OCI-LY3 (cell line): ENCODE measurements at regions not wholly inside any gene's neighbourhood (a gene's known extent, or its start where the extent isn't known, plus 50 kb on each side); places are given as distances from the start of the nearest gene placed in this dataset.
A peak's percentile ranks its signal among the peaks of the same experiment; 100 is the strongest.

Experiments used
- H2AFZ ChIP-seq: fragments of 200-600, 300-600 bp; shearing (Covaris generic); 2 replicates; pipeline ENCODE4 v1.6.0; 2014; ENCODE audit warnings: antibody characterized with exemption, low read depth, low read length
- H3K27ac ChIP-seq: fragments of 200-600, 300-600 bp; sonication (generic); 2 replicates; pipeline ENCODE4 v1.5.1; 2014; ENCODE audit warnings: mild to moderate bottlenecking, low read length, moderate library complexity, mixed read lengths
- H3K27me3 ChIP-seq: fragments of 200-600, 300-600 bp; sonication (generic); 2 replicates; pipeline ENCODE4 v1.6.1; 2014; ENCODE audit warnings: low read depth, low read length, mixed read lengths
- H3K36me3 ChIP-seq: fragments of 200-600, 300-600 bp; sonication (generic); replicated peaks from 2 replicates; pipeline ENCODE3; 2014; ENCODE audit warnings: low read depth, low read length, mixed read lengths
- H3K4me1 ChIP-seq: fragments of 300-600, 200-600 bp; sonication (generic); 2 replicates; pipeline ENCODE4 v1.6.1; 2014; ENCODE audit warnings: low read length, mixed read lengths
- H3K4me2 ChIP-seq: fragments of 200-600, 300-600 bp; sonication (generic); 2 replicates; pipeline ENCODE4 v1.6.1; 2014; ENCODE audit warnings: low read length, mixed read lengths
- H3K4me3 ChIP-seq: fragments of 300-600, 200-600 bp; sonication (generic); 2 replicates; pipeline ENCODE4 v1.5.1; 2014; ENCODE audit warnings: antibody characterized with exemption, mild to moderate bottlenecking, low read length, moderate library complexity
- H3K79me2 ChIP-seq: fragments of 300-600, 200-600 bp; shearing (Covaris generic); 2 replicates; pipeline ENCODE4 v1.6.1; 2014; ENCODE audit warnings: mild to moderate bottlenecking, low read length, mixed read lengths
- H3K9ac ChIP-seq: fragments of 300-600, 200-600 bp; shearing (Covaris generic); 2 replicates; pipeline ENCODE4 v1.6.0; 2014; ENCODE audit warnings: mild to moderate bottlenecking, low read length, moderate library complexity
- H3K9me3 ChIP-seq: fragments of 200-600, 300-600 bp; shearing (Covaris generic); 2 replicates; pipeline ENCODE4 v1.6.1; 2014; ENCODE audit warnings: low read length, mixed read lengths; ENCODE audit not compliant: insufficient read depth
- H4K20me1 ChIP-seq: fragments of 200-600, 300-600 bp; sonication (generic); 2 replicates; pipeline ENCODE4 v1.6.1; 2016; ENCODE audit warnings: low read length, mixed read lengths; ENCODE audit not compliant: insufficient read depth
- CTCF ChIP-seq: fragments of 200-600, 300-600 bp; sonication (generic); IDR thresholded peaks from 2 replicates; pipeline ENCODE4 v1.5.1; 2014; ENCODE audit warnings: antibody characterized with exemption, low read length, low read depth
- EZH2phosphoT487 ChIP-seq: fragments of 200-600 bp; shearing (Covaris generic); IDR thresholded peaks from 2 replicates; pipeline ENCODE4 v1.6.1; 2018; ENCODE audit warnings: antibody characterized with exemption, mixed run types, low read depth

- H3K27me3 ChIP-seq, result no peaks in the 10 kb centered on the region
- H3K27ac ChIP-seq, result peak overlapping the region; percentile 98
- H3K79me2 ChIP-seq, result peaks cover 4% of the 10 kb centered on the region; the same call in 1 of the 2 replicates
- no peaks in the 10 kb centered on the region for H3K9me3 ChIP-seq
- no peaks in the 10 kb centered on the region for H4K20me1 ChIP-seq
- peaks cover 86% of the 10 kb centered on the region for H3K4me1 ChIP-seq
- H3K4me3 ChIP-seq, result peak overlapping the region; percentile 76
- TF ChIP-seq CTCF (no peak), EZH2phosphoT487 (no peak)
- peak overlapping the region; percentile 92 for H3K4me2 ChIP-seq
- no peak overlapping the region for H2AFZ ChIP-seq
- no peaks in the 10 kb centered on the region for H3K36me3 ChIP-seq
- H3K9ac ChIP-seq, result peak overlapping the region; percentile 97
These were observed 161.8 kb upstream of the TBL1XR1 start for GRCh38 chr3:177358977-177359592.

GRCh38 chr3:177359593-177360357 lies 162.5 kb upstream of the TBL1XR1 start:
- Histone ChIP-seq H3K4me2 (peak overlapping the region; percentile 93), H3K4me1 (peaks cover 79% of the 10 kb centered on the region), H3K27me3 (no peaks in the 10 kb centered on the region), H3K9ac (peak overlapping the region; percentile 97), H2AFZ (no peak overlapping the region), H4K20me1 (no peaks in the 10 kb centered on the region), H3K9me3 (no peaks in the 10 kb centered on the region), H3K36me3 (no peaks in the 10 kb centered on the region), H3K27ac (peak overlapping the region; percentile 98), H3K79me2 (peaks cover 4% of the 10 kb centered on the region; the same call in 1 of the 2 replicates), H3K4me3 (peak overlapping the region; percentile 76)
- TF ChIP-seq CTCF (no peak), EZH2phosphoT487 (no peak)

GRCh38 chr3:177361081-177361938 lies 164.0 kb upstream of the TBL1XR1 start:
- peaks cover 68% of the 10 kb centered on the region for H3K4me1 ChIP-seq
- H2AFZ ChIP-seq, result peak overlapping the region; percentile 31; the same call in 1 of the 2 replicates

More at GRCh38 chr3:177361081-177361938, 164.0 kb upstream of the TBL1XR1 start:
- Histone ChIP-seq H3K27me3 (no peaks in the 10 kb centered on the region), H3K4me3 (peak overlapping the region; percentile 65), H3K27ac (peak overlapping the region; percentile 98), H3K79me2 (peaks cover 1% of the 10 kb centered on the region; the same call in 1 of the 2 replicates), H4K20me1 (no peaks in the 10 kb centered on the region), H3K4me2 (peak overlapping the region; percentile 93), H3K9ac (peak overlapping the region; percentile 89), H3K9me3 (no peaks in the 10 kb centered on the region), H3K36me3 (no peaks in the 10 kb centered on the region)
- TF ChIP-seq CTCF, result no peak
- no peak for TF ChIP-seq EZH2phosphoT487
